Astrocyte (in vitro differentiated cells and primary cell): ENCODE measurements at regions not wholly inside any gene's neighbourhood (a gene's known extent, or its start where the extent isn't known, plus 50 kb on each side); places are given as distances from the start of the nearest gene placed in this dataset.

Experiments
- DNase-seq: peaks from one replicate; pipeline ENCODE4 v3.0.0-alpha.2; 2010; ENCODE audit warnings: low read depth
- FAIRE-seq: peaks from 2 replicates; lab custom pipeline; 2011; peaks lifted over from hg19 to GRCh38; lab: Jason Lieb, UNC
- H2AFZ ChIP-seq: 2 replicates; pipeline ENCODE4 v1.6.0; 2012; ENCODE audit warnings: low read depth, low read length, inconsistent platforms
- H3K27ac ChIP-seq: 2 replicates; pipeline ENCODE4 v1.5.1; 2011; ENCODE audit warnings: low read depth, low read length, inconsistent platforms
- H3K27me3 ChIP-seq: 2 replicates; pipeline ENCODE4 v1.6.0; 2011; ENCODE audit warnings: low read length, inconsistent platforms; ENCODE audit not compliant: insufficient read depth
- H3K36me3 ChIP-seq: 2 replicates; pipeline ENCODE4 v1.5.1; 2011; ENCODE audit warnings: low read length, inconsistent platforms; ENCODE audit not compliant: insufficient read depth
- H3K4me1 ChIP-seq: 2 replicates; pipeline ENCODE4 v1.5.1; 2011; ENCODE audit warnings: low read length, inconsistent platforms; ENCODE audit not compliant: insufficient read depth
- H3K4me2 ChIP-seq: 2 replicates; pipeline ENCODE4 v1.6.0; 2012; ENCODE audit warnings: low read length, inconsistent platforms
- H3K4me3 ChIP-seq: 2 replicates; pipeline ENCODE4 v1.5.1; 2011; ENCODE audit warnings: low read depth, mild to moderate bottlenecking, low read length, inconsistent platforms; ENCODE audit not compliant: insufficient read depth
- H3K79me2 ChIP-seq: 2 replicates; pipeline ENCODE4 v1.6.0; 2012; ENCODE audit warnings: mild to moderate bottlenecking, low read length, inconsistent platforms; ENCODE audit not compliant: insufficient read depth
- H3K9ac ChIP-seq: 2 replicates; pipeline ENCODE4 v1.6.0; 2012; ENCODE audit warnings: mild to moderate bottlenecking, low read length, inconsistent platforms
- H3K9me3 ChIP-seq: 2 replicates; pipeline ENCODE4 v1.5.1; 2012; ENCODE audit warnings: low read depth, mild to moderate bottlenecking, low read length, inconsistent platforms; ENCODE audit not compliant: insufficient read depth
- H4K20me1 ChIP-seq: 2 replicates; pipeline ENCODE4 v1.6.0; 2012; ENCODE audit warnings: low read length, inconsistent platforms; ENCODE audit not compliant: insufficient read depth
- H3K27ac Mint-ChIP-seq: one replicate; pipeline ENCODE4 v1.8.0; 2021; ENCODE audit warnings: mild to moderate bottlenecking, mixed read lengths; ENCODE audit not compliant: unreplicated experiment
- H3K27me3 Mint-ChIP-seq: one replicate; pipeline ENCODE4 v1.8.0; 2021; ENCODE audit warnings: low read depth, mixed read lengths; ENCODE audit not compliant: unreplicated experiment
- H3K36me3 Mint-ChIP-seq: one replicate; pipeline ENCODE4 v1.8.0; 2021; ENCODE audit warnings: low read depth, mixed read lengths; ENCODE audit not compliant: unreplicated experiment
- H3K4me1 Mint-ChIP-seq: one replicate; pipeline ENCODE4 v1.8.0; 2021; ENCODE audit warnings: low read depth, mixed read lengths; ENCODE audit not compliant: unreplicated experiment
- H3K4me3 Mint-ChIP-seq: one replicate; pipeline ENCODE4 v1.8.0; 2021; ENCODE audit warnings: mild to moderate bottlenecking, moderate library complexity, mixed read lengths; ENCODE audit not compliant: unreplicated experiment
- H3K9me3 Mint-ChIP-seq: one replicate; pipeline ENCODE4 v1.8.0; 2021; ENCODE audit warnings: mild to moderate bottlenecking, mixed read lengths; ENCODE audit not compliant: unreplicated experiment
- EZH2 ChIP-seq: IDR thresholded peaks from 2 replicates; pipeline ENCODE4 v1.6.1; 2012; ENCODE audit warnings: mild to moderate bottlenecking, low read length, inconsistent platforms; ENCODE audit not compliant: insufficient read depth
- TF ChIP-seq, protein P1 (sequence below): IDR thresholded peaks from 2 replicates; pipeline ENCODE4 v1.5.1; 2011; ENCODE audit warnings: low read depth, mild to moderate bottlenecking, inconsistent platforms, low read length, moderate library complexity; ENCODE audit not compliant: insufficient read depth

DNA sequence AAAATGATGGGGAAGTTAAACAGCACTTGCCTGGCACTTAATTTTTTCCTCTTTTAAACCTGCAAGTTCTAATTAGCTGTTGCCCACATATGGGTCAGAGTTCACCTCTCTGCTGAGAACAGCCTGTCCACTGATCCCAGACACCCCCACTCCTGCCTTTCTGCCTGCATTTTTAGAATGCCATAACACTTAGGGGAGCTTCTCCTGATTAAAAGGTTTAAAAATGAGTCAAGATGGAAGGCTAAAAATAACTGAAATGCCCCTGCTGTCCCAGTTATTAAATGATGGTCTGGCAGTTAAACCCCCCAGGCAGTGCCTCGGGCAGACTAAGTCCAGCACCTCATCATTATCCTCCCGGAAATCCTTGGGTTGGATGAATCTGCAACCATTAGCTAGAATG lies 913.6 kb upstream of the ARPP21 start:
- H3K36me3 ChIP-seq, result no peaks in the 10 kb centered on the region
- no peak overlapping the region for H3K9ac ChIP-seq
- H3K27ac Mint-ChIP-seq, result peak overlapping the region; percentile 71
- no peaks in the 10 kb centered on the region for H3K27me3 ChIP-seq
- H3K4me2 ChIP-seq, result no peak overlapping the region
- TF ChIP-seq EZH2, result no peak
- TF ChIP-seq, protein P1, sequence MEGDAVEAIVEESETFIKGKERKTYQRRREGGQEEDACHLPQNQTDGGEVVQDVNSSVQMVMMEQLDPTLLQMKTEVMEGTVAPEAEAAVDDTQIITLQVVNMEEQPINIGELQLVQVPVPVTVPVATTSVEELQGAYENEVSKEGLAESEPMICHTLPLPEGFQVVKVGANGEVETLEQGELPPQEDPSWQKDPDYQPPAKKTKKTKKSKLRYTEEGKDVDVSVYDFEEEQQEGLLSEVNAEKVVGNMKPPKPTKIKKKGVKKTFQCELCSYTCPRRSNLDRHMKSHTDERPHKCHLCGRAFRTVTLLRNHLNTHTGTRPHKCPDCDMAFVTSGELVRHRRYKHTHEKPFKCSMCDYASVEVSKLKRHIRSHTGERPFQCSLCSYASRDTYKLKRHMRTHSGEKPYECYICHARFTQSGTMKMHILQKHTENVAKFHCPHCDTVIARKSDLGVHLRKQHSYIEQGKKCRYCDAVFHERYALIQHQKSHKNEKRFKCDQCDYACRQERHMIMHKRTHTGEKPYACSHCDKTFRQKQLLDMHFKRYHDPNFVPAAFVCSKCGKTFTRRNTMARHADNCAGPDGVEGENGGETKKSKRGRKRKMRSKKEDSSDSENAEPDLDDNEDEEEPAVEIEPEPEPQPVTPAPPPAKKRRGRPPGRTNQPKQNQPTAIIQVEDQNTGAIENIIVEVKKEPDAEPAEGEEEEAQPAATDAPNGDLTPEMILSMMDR, result no peak
- H3K4me1 ChIP-seq, result no peaks in the 10 kb centered on the region
- H3K27ac ChIP-seq, result no peak overlapping the region
- FAIRE-seq (no peak), DNase-seq (no peak)
- no peak overlapping the region for H2AFZ ChIP-seq
- peaks cover 2% of the 10 kb centered on the region for H3K9me3 Mint-ChIP-seq
- no peaks in the 10 kb centered on the region for H3K27me3 Mint-ChIP-seq
- H3K4me3 Mint-ChIP-seq, result no peak overlapping the region
- H3K79me2 ChIP-seq, result no peaks in the 10 kb centered on the region
- H3K9me3 ChIP-seq, result no peaks in the 10 kb centered on the region
- peaks cover 35% of the 10 kb centered on the region for H3K4me1 Mint-ChIP-seq
- no peak overlapping the region for H3K4me3 ChIP-seq
- no peaks in the 10 kb centered on the region for H3K36me3 Mint-ChIP-seq
- H4K20me1 ChIP-seq, result no peaks in the 10 kb centered on the region

DNA sequence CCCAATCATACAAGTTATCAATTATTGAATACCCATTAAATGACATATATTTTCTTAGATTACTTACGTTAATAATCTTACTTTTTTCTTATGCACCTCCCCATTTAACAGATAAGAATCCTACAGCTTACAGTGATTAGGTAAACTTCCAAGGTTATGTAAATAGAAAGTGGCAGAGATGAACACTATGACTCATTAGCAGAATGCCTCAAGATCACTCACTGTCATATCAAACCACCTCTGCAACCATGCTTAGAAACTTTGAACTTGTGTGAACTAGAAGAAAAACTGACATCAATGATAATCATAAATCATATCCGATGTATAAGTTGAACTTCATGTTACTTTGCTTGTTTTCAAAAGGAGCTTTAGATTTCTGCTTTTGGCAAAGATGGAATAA lies 911.6 kb upstream of the ARPP21 start:
- H3K4me1 Mint-ChIP-seq, result peaks cover 35% of the 10 kb centered on the region
- H3K27me3 Mint-ChIP-seq, result no peaks in the 10 kb centered on the region
- Histone ChIP-seq H3K9ac (no peak overlapping the region), H2AFZ (no peak overlapping the region), H3K27ac (no peak overlapping the region), H3K4me2 (no peak overlapping the region), H3K79me2 (no peaks in the 10 kb centered on the region), H3K4me1 (no peaks in the 10 kb centered on the region), H3K4me3 (no peak overlapping the region), H3K27me3 (no peaks in the 10 kb centered on the region), H4K20me1 (no peaks in the 10 kb centered on the region), H3K36me3 (no peaks in the 10 kb centered on the region), H3K9me3 (no peaks in the 10 kb centered on the region)
- FAIRE-seq, result no peak
- H3K9me3 Mint-ChIP-seq, result peaks cover 2% of the 10 kb centered on the region
- no peaks in the 10 kb centered on the region for H3K36me3 Mint-ChIP-seq
- no peak for DNase-seq
- H3K27ac Mint-ChIP-seq, result no peak overlapping the region
- TF ChIP-seq EZH2, result no peak
- TF ChIP-seq, protein P1, result no peak
- no peak overlapping the region for H3K4me3 Mint-ChIP-seq

DNA sequence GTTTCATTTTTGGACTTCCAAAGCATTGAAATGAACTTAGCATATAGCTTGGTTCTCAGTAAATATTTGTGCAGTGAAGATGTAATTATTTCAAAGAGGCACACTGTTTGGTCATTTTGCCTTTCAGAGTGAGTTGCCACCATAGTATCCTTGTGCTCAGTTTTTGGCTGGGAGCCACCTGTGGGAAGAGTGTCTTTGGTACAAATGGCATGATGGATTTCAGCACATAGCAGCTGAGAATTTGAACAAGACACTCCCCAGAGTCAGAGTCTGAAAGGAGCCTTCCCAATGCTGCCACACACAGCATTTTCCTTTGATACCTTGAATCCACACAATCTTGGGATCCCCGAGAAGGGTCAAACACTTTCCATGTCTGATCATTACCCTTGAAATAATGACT lies 897.2 kb upstream of the ARPP21 start:
- FAIRE-seq, result no peak
- Mint-ChIP-seq H3K36me3 (no peaks in the 10 kb centered on the region), H3K4me1 (no peaks in the 10 kb centered on the region)

More for the DNA sequence above, 897.2 kb upstream of the ARPP21 start:
- no peaks in the 10 kb centered on the region for H3K27me3 ChIP-seq
- H3K36me3 ChIP-seq, result no peaks in the 10 kb centered on the region
- TF ChIP-seq, protein P1, result no peak
- TF ChIP-seq EZH2, result no peak
- no peaks in the 10 kb centered on the region for H3K9me3 ChIP-seq
- H3K4me2 ChIP-seq, result no peak overlapping the region
- H3K79me2 ChIP-seq, result no peaks in the 10 kb centered on the region
- no peak overlapping the region for H3K4me3 Mint-ChIP-seq
- peaks cover 2% of the 10 kb centered on the region for H3K9me3 Mint-ChIP-seq
- H3K9ac ChIP-seq, result no peak overlapping the region
- H3K27ac Mint-ChIP-seq, result no peak overlapping the region
- H3K4me3 ChIP-seq, result no peak overlapping the region
- H3K27me3 Mint-ChIP-seq, result peaks cover 2% of the 10 kb centered on the region
- no peak for DNase-seq
- H3K4me1 ChIP-seq, result no peaks in the 10 kb centered on the region
- H2AFZ ChIP-seq, result no peak overlapping the region
- H4K20me1 ChIP-seq, result no peaks in the 10 kb centered on the region
- H3K27ac ChIP-seq, result no peak overlapping the region
